Nephron (organoid): ENCODE measurements at regions not wholly inside any gene's neighbourhood (a gene's known extent, or its start where the extent isn't known, plus 50 kb on each side); places are given as distances from the start of the nearest gene placed in this dataset.

Source experiments
- H3K27ac Mint-ChIP-seq, 3 experiments: 2 replicates each; pipeline ENCODE4 v1.8.0; 2020; ENCODE audit warnings: mixed read lengths in 3 of 3, mild to moderate bottlenecking in 2 of 3, moderate library complexity in 1 of 3
- H3K27me3 Mint-ChIP-seq: 2 replicates; pipeline ENCODE4 v1.8.0; 2021; ENCODE audit warnings: low read depth, mild to moderate bottlenecking, moderate library complexity, mixed read lengths
- H3K36me3 Mint-ChIP-seq: 2 replicates; pipeline ENCODE4 v1.8.0; 2020; ENCODE audit warnings: low read depth, mixed read lengths
- H3K4me1 Mint-ChIP-seq: 2 replicates; pipeline ENCODE4 v1.8.0; 2020; ENCODE audit warnings: mixed read lengths
- H3K4me3 Mint-ChIP-seq, 3 experiments: 2 replicates each; pipeline ENCODE4 v1.8.0; 2020; ENCODE audit warnings: mild to moderate bottlenecking in 3 of 3, mixed read lengths in 3 of 3, moderate library complexity in 2 of 3
- H3K9me3 Mint-ChIP-seq: 2 replicates; pipeline ENCODE4 v1.8.0; 2020; ENCODE audit warnings: mixed read lengths
- TF ChIP-seq, protein P1 (sequence below), 3 experiments: fragments of 200-600 bp; sonication (generic); IDR thresholded peaks; one replicate each; pipeline ENCODE4 v1.5.0; 2021; ENCODE audit warnings: antibody characterized with exemption in 3 of 3; ENCODE audit not compliant: unreplicated experiment in 3 of 3

DNA sequence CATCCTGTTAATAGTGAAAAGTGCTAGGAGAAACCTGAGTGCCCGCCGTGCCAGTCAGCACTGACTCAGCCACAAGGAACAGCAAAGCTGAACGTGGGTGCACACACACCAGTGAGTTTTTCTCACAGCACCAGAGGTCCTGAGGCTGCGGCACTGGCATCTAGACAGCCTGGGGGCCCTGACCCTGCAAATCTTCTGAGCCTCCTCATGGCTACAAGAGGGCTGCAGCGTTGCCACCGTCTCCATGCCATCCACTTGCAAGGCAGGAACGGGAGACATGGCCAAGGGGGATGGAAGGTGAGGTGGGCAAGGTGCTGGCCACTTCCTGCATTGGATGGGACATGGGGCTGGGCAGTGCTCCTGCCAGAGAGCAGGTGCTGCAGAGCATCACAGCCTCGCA lies 211.2 kb upstream of the SOX1 start:
- Mint-ChIP-seq H3K27ac (no peak overlapping the region), H3K4me3 (no peak overlapping the region), H3K4me1 (peaks cover 18% of the 10 kb centered on the region), H3K27me3 (peaks cover 39% of the 10 kb centered on the region), H3K36me3 (no peaks in the 10 kb centered on the region), H3K9me3 (peaks cover 4% of the 10 kb centered on the region)
- TF ChIP-seq, protein P1, sequence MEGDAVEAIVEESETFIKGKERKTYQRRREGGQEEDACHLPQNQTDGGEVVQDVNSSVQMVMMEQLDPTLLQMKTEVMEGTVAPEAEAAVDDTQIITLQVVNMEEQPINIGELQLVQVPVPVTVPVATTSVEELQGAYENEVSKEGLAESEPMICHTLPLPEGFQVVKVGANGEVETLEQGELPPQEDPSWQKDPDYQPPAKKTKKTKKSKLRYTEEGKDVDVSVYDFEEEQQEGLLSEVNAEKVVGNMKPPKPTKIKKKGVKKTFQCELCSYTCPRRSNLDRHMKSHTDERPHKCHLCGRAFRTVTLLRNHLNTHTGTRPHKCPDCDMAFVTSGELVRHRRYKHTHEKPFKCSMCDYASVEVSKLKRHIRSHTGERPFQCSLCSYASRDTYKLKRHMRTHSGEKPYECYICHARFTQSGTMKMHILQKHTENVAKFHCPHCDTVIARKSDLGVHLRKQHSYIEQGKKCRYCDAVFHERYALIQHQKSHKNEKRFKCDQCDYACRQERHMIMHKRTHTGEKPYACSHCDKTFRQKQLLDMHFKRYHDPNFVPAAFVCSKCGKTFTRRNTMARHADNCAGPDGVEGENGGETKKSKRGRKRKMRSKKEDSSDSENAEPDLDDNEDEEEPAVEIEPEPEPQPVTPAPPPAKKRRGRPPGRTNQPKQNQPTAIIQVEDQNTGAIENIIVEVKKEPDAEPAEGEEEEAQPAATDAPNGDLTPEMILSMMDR (IDR thresholded peaks at IDR 0.05; ENCODE audit: unreplicated experiment in 3 of 3) = no peak

DNA sequence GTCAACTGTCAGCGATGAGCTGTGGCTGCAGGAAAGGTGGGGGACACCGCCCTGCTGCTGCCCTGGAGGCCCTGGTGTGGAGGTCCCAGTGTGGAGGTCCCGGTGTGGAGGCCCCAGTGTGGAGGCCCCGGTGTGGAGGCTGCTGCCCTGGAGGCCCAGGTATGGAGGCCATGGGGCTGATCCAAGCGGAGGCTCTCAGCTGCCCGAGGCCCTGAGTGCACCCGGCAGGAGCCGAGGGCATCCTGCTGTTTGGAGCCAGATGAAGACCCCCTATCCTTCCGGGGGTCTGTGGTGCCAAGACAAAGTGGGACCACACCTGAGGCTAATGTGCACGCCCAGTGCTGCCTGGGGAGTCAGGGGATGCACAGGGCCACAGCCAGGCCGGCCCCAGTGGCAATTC lies 210.4 kb upstream of the SOX1 start:
- Mint-ChIP-seq H3K4me1 (peaks cover 12% of the 10 kb centered on the region), H3K36me3 (no peaks in the 10 kb centered on the region), H3K9me3 (peaks cover 8% of the 10 kb centered on the region), H3K4me3 (no peak overlapping the region), H3K27ac (no peak overlapping the region), H3K27me3 (peaks cover 35% of the 10 kb centered on the region)
- TF ChIP-seq, protein P1 (IDR thresholded peaks at IDR 0.05; ENCODE audit: unreplicated experiment in 3 of 3) = no peak

DNA sequence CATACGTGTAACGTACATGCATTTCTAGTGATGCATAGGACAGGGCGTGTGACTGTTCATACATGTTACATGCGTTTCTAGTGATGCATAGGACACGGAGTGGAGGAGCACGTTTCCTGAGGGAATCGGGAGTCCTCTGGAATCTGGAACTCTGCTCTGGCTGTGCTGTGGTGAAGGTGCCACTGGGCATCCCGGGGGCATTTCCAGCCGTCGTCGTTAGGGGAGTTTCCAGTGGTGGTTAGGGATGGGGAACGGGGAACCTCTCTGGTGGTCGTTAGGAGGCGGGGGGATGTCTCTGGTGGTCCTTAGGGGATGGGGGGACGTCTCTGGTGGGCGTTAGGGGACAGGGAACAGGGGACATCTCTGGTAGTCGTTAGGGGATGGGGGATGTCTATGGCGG lies 209.6 kb upstream of the SOX1 start:
- H3K27ac Mint-ChIP-seq = no peak overlapping the region
- TF ChIP-seq, protein P1 (IDR thresholded peaks at IDR 0.05; ENCODE audit: unreplicated experiment in 3 of 3) = no peak
- H3K4me1 Mint-ChIP-seq = peaks cover 12% of the 10 kb centered on the region
- H3K4me3 Mint-ChIP-seq = no peak overlapping the region
- H3K36me3 Mint-ChIP-seq = no peaks in the 10 kb centered on the region
- H3K9me3 Mint-ChIP-seq = peaks cover 8% of the 10 kb centered on the region
- H3K27me3 Mint-ChIP-seq = peaks cover 35% of the 10 kb centered on the region

DNA sequence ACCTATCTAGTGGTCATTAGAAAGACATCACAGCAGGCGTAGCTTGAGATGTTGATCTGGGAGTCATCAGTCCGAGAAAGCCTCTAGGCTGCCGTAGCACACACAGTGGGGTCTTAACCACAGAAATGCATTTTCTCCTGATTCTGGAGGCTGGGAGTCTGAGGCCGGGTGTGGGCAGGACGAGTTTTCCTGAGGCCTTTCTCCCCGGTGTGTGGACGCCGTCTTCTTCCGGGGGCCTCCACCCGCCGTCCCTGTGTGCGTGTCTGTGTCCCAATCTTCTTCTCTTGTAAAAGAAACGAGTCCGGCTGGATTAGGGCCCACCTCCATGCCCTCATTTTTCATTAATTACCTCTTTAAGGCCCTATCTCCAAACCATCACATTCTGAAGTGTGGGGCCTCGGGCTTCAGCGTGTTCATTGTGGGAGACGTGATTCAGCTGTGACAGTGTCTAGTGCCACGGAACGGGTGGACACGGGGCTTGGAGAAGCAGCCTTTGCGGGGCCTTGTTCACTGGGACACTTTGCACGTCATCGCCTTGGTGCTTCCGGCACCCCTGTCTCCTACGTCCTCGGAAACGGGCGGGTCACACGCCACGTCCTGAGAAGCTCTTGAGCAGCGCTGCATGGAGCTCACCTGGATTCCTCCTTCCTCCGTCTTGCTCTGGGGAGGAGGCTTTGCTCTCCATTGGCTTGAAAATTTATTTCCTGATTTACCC lies 208.9 kb upstream of the SOX1 start:
- Mint-ChIP-seq H3K9me3 (peaks cover 8% of the 10 kb centered on the region), H3K4me1 (peaks cover 12% of the 10 kb centered on the region), H3K27ac (no peak overlapping the region), H3K36me3 (no peaks in the 10 kb centered on the region), H3K27me3 (peaks cover 32% of the 10 kb centered on the region), H3K4me3 (no peak overlapping the region)
- TF ChIP-seq, protein P1 (IDR thresholded peaks at IDR 0.05; ENCODE audit: unreplicated experiment in 3 of 3) = no peak

DNA sequence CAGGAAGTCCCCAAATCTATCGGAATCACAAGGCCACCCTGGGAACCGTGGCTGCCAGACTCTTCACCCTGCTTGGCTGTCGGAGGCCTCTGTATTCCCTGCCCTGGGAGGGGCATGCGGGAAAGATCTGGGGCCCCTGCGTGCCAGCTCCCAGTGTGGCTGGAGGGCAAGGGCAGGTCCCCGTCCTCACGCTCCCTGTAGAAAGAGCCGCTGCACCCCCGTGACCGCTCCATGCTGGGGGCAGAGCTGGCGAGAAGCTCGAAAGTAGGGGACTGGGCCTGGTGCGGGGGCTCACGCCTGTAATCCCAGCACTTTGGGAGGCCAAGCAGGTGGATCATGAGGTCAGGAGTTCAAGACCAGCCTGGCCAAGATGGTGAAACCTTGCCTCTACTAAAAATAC lies 208.4 kb upstream of the SOX1 start:
- Mint-ChIP-seq H3K4me1 (peaks cover 6% of the 10 kb centered on the region), H3K27me3 (peaks cover 34% of the 10 kb centered on the region), H3K4me3 (no peak overlapping the region), H3K9me3 (peaks cover 8% of the 10 kb centered on the region), H3K27ac (no peak overlapping the region), H3K36me3 (no peaks in the 10 kb centered on the region)
- TF ChIP-seq, protein P1 (IDR thresholded peaks at IDR 0.05; ENCODE audit: unreplicated experiment in 3 of 3) = no peak
